Peyer's patch (tissue), 4 donors: ENCODE measurements at regions not wholly inside any gene's neighbourhood (a gene's known extent, or its start where the extent isn't known, plus 50 kb on each side); places are given as distances from the start of the nearest gene placed in this dataset.

Source experiments
- CTCF ChIP-seq, 6 experiments: fragments of 450-650 bp in 4 of 6; fragments of 200-600 bp in 2 of 6; sonication (generic) in 1 of 6; IDR thresholded peaks; one replicate each; pipeline ENCODE4 v1.5.1; 2017 to 2019; ENCODE audit warnings: antibody characterized with exemption in 6 of 6, mild to moderate bottlenecking in 3 of 6, moderate library complexity in 1 of 6
- POLR2A ChIP-seq, 2 donors: fragments of 450-650 bp; IDR thresholded peaks; one replicate each; pipeline ENCODE4 v1.5.1; 2017; ENCODE audit warnings: antibody characterized with exemption in 2 of 2, mild to moderate bottlenecking in 2 of 2, moderate library complexity in 2 of 2

GRCh38 chr20:63089051-63089907, 82.5 kb upstream of the BHLHE23 start:
- no peak for TF ChIP-seq CTCF (IDR thresholded peaks at IDR 0.05)
- no peak for TF ChIP-seq POLR2A (IDR thresholded peaks at IDR 0.05)
